ENCODE measurements at regions not wholly inside any gene's neighbourhood (a gene's known extent, or its start where the extent isn't known, plus 50 kb on each side); places are given as distances from the start of the nearest gene placed in this dataset.

DNA sequence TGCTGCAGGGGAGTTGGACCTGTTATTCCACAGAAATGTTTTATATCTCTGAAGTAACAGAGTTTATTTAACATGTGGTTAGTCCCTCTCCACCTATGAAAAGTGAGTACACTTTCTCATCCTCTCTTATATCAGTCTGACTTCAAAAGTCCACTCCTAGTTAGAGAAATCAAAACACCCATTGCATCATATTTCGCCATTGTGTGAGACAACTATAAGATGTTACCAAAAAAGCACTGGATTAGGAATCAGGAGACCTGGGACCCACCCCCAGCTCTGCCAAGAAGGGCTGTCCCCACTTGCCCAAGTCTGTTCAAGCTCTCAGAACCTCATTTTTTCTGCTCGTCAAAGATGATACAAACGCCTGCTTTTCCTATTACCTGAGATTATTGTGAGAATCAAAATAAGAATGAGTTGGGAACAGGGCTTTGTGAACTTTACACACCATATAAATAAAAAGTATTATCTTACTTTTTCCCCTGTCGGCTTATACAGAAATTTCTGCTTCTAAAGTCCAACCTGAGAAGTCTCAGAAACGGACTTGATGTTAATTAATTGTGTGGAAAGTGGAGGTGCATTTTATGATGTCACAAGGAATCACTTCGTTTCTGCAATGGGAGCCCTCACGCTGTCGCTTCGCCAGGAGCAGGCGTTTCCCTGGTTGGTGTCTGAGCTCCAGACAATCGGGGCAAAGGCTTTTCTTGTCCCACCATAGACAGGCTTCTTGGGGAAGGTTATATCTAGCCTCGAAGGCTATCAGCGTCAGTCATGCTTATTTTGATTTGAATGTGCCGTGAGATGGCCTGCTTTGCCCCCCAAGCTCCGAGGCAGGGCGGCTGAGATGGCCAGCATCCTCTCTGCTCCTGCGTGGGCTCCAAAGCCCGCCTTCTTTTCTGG lies 89.6 kb upstream of the ZNF516 start:
- FAIRE-seq (no peak), DNase-seq (ENCODE audit: low read depth) (no peak)
- no peaks in the 10 kb centered on the region for H3K36me3 ChIP-seq (ENCODE audit: insufficient read depth, low read length)
- no peaks in the 10 kb centered on the region for H3K4me1 ChIP-seq (ENCODE audit: insufficient read depth, low read length)
- peaks cover 42% of the 10 kb centered on the region for H3K27me3 Mint-ChIP-seq (ENCODE audit: low read depth, unreplicated experiment)
- no peak overlapping the region for H3K27ac Mint-ChIP-seq (ENCODE audit: unreplicated experiment)
- no peak overlapping the region for H3K4me3 ChIP-seq (ENCODE audit: insufficient read depth, low read depth, low read length)
- H3K4me3 Mint-ChIP-seq (ENCODE audit: unreplicated experiment), result no peak overlapping the region
- H3K4me2 ChIP-seq (ENCODE audit: low read length), result no peak overlapping the region
- peaks cover 3% of the 10 kb centered on the region for H3K4me1 Mint-ChIP-seq (ENCODE audit: low read depth, unreplicated experiment)
- no peaks in the 10 kb centered on the region for H4K20me1 ChIP-seq (ENCODE audit: insufficient read depth, low read length)
- no peak overlapping the region for H3K27ac ChIP-seq (ENCODE audit: low read depth, low read length)
- peaks cover 2% of the 10 kb centered on the region for H3K9me3 Mint-ChIP-seq (ENCODE audit: unreplicated experiment)
- no peaks in the 10 kb centered on the region for H3K36me3 Mint-ChIP-seq (ENCODE audit: low read depth, unreplicated experiment)
- peaks cover 18% of the 10 kb centered on the region for H3K27me3 ChIP-seq (ENCODE audit: insufficient read depth, low read length)
- H3K9ac ChIP-seq (ENCODE audit: low read length), result no peak overlapping the region
- no peaks in the 10 kb centered on the region for H3K79me2 ChIP-seq (ENCODE audit: insufficient read depth, low read length)
- no peak overlapping the region for H2AFZ ChIP-seq (ENCODE audit: low read depth, low read length)
- no peaks in the 10 kb centered on the region for H3K9me3 ChIP-seq (ENCODE audit: insufficient read depth, low read depth, low read length)
- TF ChIP-seq CTCF (IDR thresholded peaks at IDR 0.05; ENCODE audit: insufficient read depth, low read depth, low read length) (no peak), EZH2 (IDR thresholded peaks at IDR 0.05; ENCODE audit: insufficient read depth, low read length) (no peak)

DNA sequence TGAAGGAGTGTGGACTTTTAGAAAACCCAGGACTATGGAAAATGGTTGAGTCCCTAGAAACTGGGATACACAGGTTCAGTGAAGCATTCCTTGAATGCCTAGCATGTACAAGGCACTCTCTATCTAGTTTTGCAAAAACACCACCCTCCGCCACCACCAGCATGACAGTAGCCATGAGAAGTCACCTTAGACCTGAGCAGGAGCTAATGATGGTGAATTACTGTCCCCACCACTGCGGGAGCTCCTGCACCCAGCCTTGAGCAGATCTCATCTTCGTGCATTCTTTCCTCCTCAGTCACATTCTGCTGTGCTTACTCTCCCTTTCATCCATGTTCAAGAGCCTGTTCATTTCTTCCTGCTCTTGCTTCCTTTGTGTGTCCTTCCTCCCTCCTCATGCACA lies 86.2 kb upstream of the ZNF516 start:
- Mint-ChIP-seq H3K9me3 (ENCODE audit: unreplicated experiment) (peaks cover 3% of the 10 kb centered on the region), H3K4me3 (ENCODE audit: unreplicated experiment) (no peak overlapping the region), H3K4me1 (ENCODE audit: low read depth, unreplicated experiment) (peaks cover 3% of the 10 kb centered on the region), H3K36me3 (ENCODE audit: low read depth, unreplicated experiment) (no peaks in the 10 kb centered on the region), H3K27me3 (ENCODE audit: low read depth, unreplicated experiment) (peaks cover 39% of the 10 kb centered on the region), H3K27ac (ENCODE audit: unreplicated experiment) (no peak overlapping the region)
- TF ChIP-seq EZH2 (IDR thresholded peaks at IDR 0.05; ENCODE audit: insufficient read depth, low read length) (no peak), CTCF (IDR thresholded peaks at IDR 0.05; ENCODE audit: insufficient read depth, low read depth, low read length) (no peak)
- FAIRE-seq, result no peak
- Histone ChIP-seq H3K4me3 (ENCODE audit: insufficient read depth, low read depth, low read length) (no peak overlapping the region), H4K20me1 (ENCODE audit: insufficient read depth, low read length) (no peaks in the 10 kb centered on the region), H3K9me3 (ENCODE audit: insufficient read depth, low read depth, low read length) (no peaks in the 10 kb centered on the region), H3K4me2 (ENCODE audit: low read length) (no peak overlapping the region), H3K4me1 (ENCODE audit: insufficient read depth, low read length) (peaks cover 3% of the 10 kb centered on the region), H3K79me2 (ENCODE audit: insufficient read depth, low read length) (no peaks in the 10 kb centered on the region), H3K27me3 (ENCODE audit: insufficient read depth, low read length) (peaks cover 24% of the 10 kb centered on the region), H3K27ac (ENCODE audit: low read depth, low read length) (no peak overlapping the region), H3K36me3 (ENCODE audit: insufficient read depth, low read length) (no peaks in the 10 kb centered on the region), H2AFZ (ENCODE audit: low read depth, low read length) (no peak overlapping the region), H3K9ac (ENCODE audit: low read length) (no peak overlapping the region)
- no peak for DNase-seq (ENCODE audit: low read depth)

Data from astrocyte (in vitro differentiated cells and primary cell).